KMS-11 (cell line): ENCODE measurements at regions not wholly inside any gene's neighbourhood (a gene's known extent, or its start where the extent isn't known, plus 50 kb on each side); places are given as distances from the start of the nearest gene placed in this dataset.

Source experiments
- H2AFZ ChIP-seq: fragments of 200-600 bp; sonication (generic); 2 replicates; pipeline ENCODE4 v1.6.1; 2016; ENCODE audit warnings: antibody characterized with exemption, mixed run types, low read depth
- H3K27ac ChIP-seq: fragments of 200-600 bp; sonication (generic); 2 replicates; pipeline ENCODE4 v1.6.1; 2016; ENCODE audit warnings: mild to moderate bottlenecking, mixed run types
- H3K27me3 ChIP-seq: fragments of 200-600 bp; sonication (generic); 2 replicates; pipeline ENCODE4 v1.6.1; 2017; ENCODE audit warnings: mild to moderate bottlenecking, low read depth, mixed run types, moderate library complexity; ENCODE audit not compliant: insufficient read depth
- H3K36me3 ChIP-seq: fragments of 200-600 bp; sonication (generic); 2 replicates; pipeline ENCODE4 v1.6.1; 2017; ENCODE audit warnings: mild to moderate bottlenecking, mixed run types; ENCODE audit not compliant: insufficient read depth
- H3K4me1 ChIP-seq: fragments of 200-600 bp; sonication (generic); 2 replicates; pipeline ENCODE4 v1.6.1; 2016; ENCODE audit warnings: mild to moderate bottlenecking, low read depth, mixed run types; ENCODE audit not compliant: poor library complexity, severe bottlenecking
- H3K4me2 ChIP-seq: fragments of 200-600 bp; sonication (generic); 2 replicates; pipeline ENCODE4 v1.7.0; 2016; ENCODE audit warnings: mild to moderate bottlenecking, mixed run types
- H3K4me3 ChIP-seq: fragments of 200-600 bp; sonication (generic); IDR thresholded peaks from 2 replicates; pipeline ENCODE4 v1.6.1; 2017; ENCODE audit warnings: low read depth, low read length, mixed read lengths; ENCODE audit not compliant: insufficient read depth
- H3K79me2 ChIP-seq: fragments of 200-600 bp; sonication (generic); 2 replicates; pipeline ENCODE4 v1.6.1; 2016; ENCODE audit warnings: low read depth, mixed run types; ENCODE audit not compliant: insufficient read depth
- H3K9ac ChIP-seq: fragments of 200-600 bp; sonication (generic); 2 replicates; pipeline ENCODE4 v1.6.1; 2016; ENCODE audit warnings: mild to moderate bottlenecking, mixed run types
- H4K20me1 ChIP-seq: fragments of 200-600 bp; sonication (generic); 2 replicates; pipeline ENCODE4 v1.6.1; 2016; ENCODE audit warnings: mild to moderate bottlenecking, mixed run types; ENCODE audit not compliant: insufficient read depth
- TF ChIP-seq, protein P1 (sequence below): fragments of 200-600 bp; sonication (generic); conservative IDR thresholded peaks from 2 replicates; pipeline ENCODE4 v1.6.1; 2017; ENCODE audit warnings: low read depth, mild to moderate bottlenecking, antibody characterized with exemption, low read length, moderate library complexity, mixed read lengths

DNA sequence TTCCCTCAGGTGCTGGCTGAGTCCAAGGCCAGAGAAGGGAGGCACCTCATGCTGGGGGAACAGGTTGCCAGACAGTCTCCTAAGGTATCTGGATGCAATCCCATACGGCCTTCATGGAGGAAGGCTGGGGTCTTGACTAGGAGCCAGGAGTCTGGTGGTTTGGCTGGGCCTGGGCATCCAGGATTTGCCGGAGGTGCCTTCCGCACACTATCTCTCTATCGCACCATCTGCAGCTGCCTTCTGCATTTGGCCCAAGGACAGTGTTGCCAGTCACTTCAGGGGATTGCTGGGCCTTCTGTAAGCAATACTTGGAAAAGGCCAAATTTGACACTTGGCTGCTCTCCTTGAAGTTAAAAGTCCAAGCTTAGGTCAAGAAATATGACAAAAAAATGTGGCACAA lies 327.2 kb downstream of the EN1 start:
- Histone ChIP-seq H3K36me3 (no peaks in the 10 kb centered on the region), H3K79me2 (no peaks in the 10 kb centered on the region), H4K20me1 (no peaks in the 10 kb centered on the region), H3K4me2 (no peak overlapping the region), H2AFZ (no peak overlapping the region), H3K4me3 (no peak overlapping the region), H3K27ac (no peak overlapping the region), H3K4me1 (no peaks in the 10 kb centered on the region), H3K27me3 (no peaks in the 10 kb centered on the region), H3K9ac (no peak overlapping the region)
- TF ChIP-seq, protein P1, sequence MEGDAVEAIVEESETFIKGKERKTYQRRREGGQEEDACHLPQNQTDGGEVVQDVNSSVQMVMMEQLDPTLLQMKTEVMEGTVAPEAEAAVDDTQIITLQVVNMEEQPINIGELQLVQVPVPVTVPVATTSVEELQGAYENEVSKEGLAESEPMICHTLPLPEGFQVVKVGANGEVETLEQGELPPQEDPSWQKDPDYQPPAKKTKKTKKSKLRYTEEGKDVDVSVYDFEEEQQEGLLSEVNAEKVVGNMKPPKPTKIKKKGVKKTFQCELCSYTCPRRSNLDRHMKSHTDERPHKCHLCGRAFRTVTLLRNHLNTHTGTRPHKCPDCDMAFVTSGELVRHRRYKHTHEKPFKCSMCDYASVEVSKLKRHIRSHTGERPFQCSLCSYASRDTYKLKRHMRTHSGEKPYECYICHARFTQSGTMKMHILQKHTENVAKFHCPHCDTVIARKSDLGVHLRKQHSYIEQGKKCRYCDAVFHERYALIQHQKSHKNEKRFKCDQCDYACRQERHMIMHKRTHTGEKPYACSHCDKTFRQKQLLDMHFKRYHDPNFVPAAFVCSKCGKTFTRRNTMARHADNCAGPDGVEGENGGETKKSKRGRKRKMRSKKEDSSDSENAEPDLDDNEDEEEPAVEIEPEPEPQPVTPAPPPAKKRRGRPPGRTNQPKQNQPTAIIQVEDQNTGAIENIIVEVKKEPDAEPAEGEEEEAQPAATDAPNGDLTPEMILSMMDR = no peak

DNA sequence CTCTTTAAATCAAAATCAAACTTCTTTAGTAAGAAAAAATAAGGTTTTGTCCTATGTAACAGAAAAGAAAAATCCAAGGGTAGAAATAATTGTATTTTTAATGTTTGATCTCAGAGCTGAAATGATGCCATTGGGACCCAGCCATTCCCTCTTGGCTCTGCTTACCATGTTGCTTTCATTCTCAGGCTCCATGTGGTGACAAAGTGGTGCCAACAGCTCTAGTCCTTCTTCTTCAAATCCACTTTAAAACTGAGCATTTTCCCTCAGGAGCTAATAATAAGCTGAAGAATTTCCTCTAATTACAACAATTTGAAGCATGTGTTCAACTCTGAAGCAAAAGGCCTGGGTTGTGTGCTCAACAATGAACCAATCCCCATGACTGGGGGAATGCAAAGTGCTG lies 327.9 kb downstream of the EN1 start:
- Histone ChIP-seq H3K4me1 (no peaks in the 10 kb centered on the region), H2AFZ (no peak overlapping the region), H3K4me3 (no peak overlapping the region), H3K27ac (no peak overlapping the region), H3K27me3 (no peaks in the 10 kb centered on the region), H3K79me2 (no peaks in the 10 kb centered on the region), H3K4me2 (no peak overlapping the region), H3K9ac (no peak overlapping the region), H3K36me3 (no peaks in the 10 kb centered on the region), H4K20me1 (no peaks in the 10 kb centered on the region)
- TF ChIP-seq, protein P1 = no peak

DNA sequence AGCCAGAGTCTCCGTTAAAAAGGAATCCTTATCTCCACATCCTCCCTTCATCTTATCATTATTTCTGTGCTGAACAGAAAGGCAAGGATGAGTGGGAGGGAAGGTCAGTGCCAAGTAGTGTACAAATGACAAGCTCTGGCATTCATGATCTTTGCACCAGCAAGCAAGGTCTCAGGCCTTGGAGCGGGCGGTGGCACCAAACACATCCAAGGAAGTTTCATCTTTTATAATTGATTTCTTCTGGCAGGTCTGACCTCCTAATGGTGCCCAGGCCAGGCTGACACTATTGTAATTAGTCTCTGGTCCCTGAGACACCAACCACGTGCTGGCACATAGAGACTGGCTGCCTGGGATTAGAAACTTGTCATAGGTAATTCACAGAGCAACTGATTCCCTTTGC lies 336.6 kb downstream of the EN1 start:
- TF ChIP-seq, protein P1 = no peak
- Histone ChIP-seq H3K36me3 (no peaks in the 10 kb centered on the region), H3K4me2 (no peak overlapping the region), H2AFZ (no peak overlapping the region), H3K9ac (no peak overlapping the region), H3K4me1 (no peaks in the 10 kb centered on the region), H4K20me1 (no peaks in the 10 kb centered on the region), H3K79me2 (no peaks in the 10 kb centered on the region), H3K4me3 (no peak overlapping the region), H3K27me3 (no peaks in the 10 kb centered on the region), H3K27ac (no peak overlapping the region)

DNA sequence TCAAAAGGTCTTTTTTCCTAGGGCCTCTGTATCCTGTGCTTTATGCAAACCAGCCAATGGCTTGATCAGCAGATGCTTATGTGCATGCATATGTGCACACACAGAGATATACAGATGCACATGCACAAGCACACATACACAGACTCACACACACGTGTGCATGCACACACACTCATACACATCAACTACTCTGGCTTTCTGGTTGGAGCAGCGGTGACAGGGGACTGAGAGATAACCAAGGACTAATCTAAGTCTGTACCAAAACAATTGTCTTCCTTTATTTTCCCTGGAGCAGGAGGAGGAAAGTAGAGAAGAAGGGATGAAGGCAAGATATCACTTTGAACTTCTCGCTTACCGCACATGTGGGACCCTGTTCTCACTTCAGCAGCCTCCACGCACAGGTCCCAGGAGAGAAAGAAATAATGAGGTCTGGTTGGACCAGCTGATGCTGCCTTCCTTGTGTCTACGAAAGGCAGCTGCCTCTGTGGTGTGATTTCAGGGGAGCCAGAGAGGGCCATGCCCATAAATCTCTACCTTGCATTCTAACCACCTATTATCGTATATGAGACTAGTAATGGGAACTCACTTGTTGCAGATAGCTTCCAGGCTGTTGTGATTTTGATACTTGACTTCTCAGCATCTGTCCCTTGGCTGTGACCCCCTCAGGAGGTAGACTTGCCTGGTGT lies 338.0 kb downstream of the EN1 start:
- no peak overlapping the region for H3K27ac ChIP-seq
- no peak overlapping the region for H3K9ac ChIP-seq
- H4K20me1 ChIP-seq = no peaks in the 10 kb centered on the region
- no peaks in the 10 kb centered on the region for H3K36me3 ChIP-seq
- H2AFZ ChIP-seq = no peak overlapping the region
- H3K27me3 ChIP-seq = no peaks in the 10 kb centered on the region
- no peaks in the 10 kb centered on the region for H3K79me2 ChIP-seq
- no peaks in the 10 kb centered on the region for H3K4me1 ChIP-seq
- H3K4me2 ChIP-seq = no peak overlapping the region
- no peak overlapping the region for H3K4me3 ChIP-seq
- TF ChIP-seq, protein P1 = no peak
